ENCODE measurements at regions not wholly inside any gene's neighbourhood (a gene's known extent, or its start where the extent isn't known, plus 50 kb on each side); places are given as distances from the start of the nearest gene placed in this dataset.

DNA sequence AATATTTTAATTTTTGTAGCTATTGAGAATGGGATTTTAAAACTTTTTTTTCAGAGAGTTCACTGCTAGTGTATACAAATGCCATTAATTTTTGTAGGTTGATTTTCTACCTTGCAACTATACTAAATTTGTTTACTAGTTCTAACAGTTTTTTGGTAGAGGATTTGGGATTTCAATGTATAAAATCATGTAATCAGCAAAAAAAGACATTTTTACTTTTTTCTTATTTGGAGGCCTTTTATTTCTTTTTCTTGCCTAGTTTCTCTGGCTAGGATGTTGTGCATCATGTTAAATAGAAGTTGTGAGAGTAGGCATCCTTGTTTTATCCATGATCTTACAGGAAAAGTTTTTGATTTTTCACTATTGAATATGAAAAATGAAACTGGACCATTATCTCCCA lies 602.9 kb upstream of the KIF2B start (continued):
- TF ChIP-seq, protein P1, sequence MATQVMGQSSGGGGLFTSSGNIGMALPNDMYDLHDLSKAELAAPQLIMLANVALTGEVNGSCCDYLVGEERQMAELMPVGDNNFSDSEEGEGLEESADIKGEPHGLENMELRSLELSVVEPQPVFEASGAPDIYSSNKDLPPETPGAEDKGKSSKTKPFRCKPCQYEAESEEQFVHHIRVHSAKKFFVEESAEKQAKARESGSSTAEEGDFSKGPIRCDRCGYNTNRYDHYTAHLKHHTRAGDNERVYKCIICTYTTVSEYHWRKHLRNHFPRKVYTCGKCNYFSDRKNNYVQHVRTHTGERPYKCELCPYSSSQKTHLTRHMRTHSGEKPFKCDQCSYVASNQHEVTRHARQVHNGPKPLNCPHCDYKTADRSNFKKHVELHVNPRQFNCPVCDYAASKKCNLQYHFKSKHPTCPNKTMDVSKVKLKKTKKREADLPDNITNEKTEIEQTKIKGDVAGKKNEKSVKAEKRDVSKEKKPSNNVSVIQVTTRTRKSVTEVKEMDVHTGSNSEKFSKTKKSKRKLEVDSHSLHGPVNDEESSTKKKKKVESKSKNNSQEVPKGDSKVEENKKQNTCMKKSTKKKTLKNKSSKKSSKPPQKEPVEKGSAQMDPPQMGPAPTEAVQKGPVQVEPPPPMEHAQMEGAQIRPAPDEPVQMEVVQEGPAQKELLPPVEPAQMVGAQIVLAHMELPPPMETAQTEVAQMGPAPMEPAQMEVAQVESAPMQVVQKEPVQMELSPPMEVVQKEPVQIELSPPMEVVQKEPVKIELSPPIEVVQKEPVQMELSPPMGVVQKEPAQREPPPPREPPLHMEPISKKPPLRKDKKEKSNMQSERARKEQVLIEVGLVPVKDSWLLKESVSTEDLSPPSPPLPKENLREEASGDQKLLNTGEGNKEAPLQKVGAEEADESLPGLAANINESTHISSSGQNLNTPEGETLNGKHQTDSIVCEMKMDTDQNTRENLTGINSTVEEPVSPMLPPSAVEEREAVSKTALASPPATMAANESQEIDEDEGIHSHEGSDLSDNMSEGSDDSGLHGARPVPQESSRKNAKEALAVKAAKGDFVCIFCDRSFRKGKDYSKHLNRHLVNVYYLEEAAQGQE (IDR thresholded peaks at IDR 0.05; ENCODE audit: low read depth), result no peak
- TF ChIP-seq EZH2phosphoT487 (IDR thresholded peaks at IDR 0.05; ENCODE audit: borderline replicate concordance) (no peak), EGR1 (IDR thresholded peaks at IDR 0.05; ENCODE audit: low read depth) (no peak), YY1 (IDR thresholded peaks at IDR 0.05; ENCODE audit: extremely low read depth, insufficient replicate concordance, low read depth, low read length) (no peak), EZH2 (IDR thresholded peaks at IDR 0.05) (no peak)

DNA sequence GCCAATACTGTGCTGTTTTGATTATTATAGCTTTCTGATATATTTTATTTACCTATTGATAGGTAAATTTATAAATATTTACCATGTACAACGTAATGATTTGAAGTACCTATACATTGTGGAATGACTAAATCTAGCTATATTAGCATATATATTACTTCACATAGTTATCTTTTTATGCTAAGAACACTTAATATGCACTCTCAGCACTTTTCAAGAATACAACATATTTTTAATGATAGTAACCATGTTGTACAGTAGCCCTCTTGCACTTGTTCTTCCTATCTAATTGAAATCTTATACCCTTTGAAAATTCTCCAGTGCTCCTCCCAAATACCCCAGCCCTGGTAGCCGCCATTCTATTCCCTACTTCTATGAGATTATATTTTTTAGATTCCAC lies 604.0 kb upstream of the KIF2B start:
- Histone ChIP-seq H3K9ac (ENCODE audit: low read length) (no peak overlapping the region), H3K27me3 (ENCODE audit: insufficient read depth, low read length) (no peaks in the 10 kb centered on the region), H3K9me3 (ENCODE audit: control insufficient read depth in 1 of 2, insufficient read depth in 1 of 2, low read depth in 1 of 2, low read length in 2 of 2) (peaks cover 6 to 29% of the 10 kb centered on the region in 2 experiments; a peak in 3 of 4 replicates), H3K4me2 (ENCODE audit: low read length) (no peak overlapping the region), H4K20me1 (ENCODE audit: insufficient read depth) (no peaks in the 10 kb centered on the region), H2AFZ (ENCODE audit: low read depth, low read length, poor library complexity, severe bottlenecking) (no peak overlapping the region), H3K4me3 (replicated peaks in 1 of 2; ENCODE audit: low read depth in 1 of 2, low read length in 2 of 2) (no peak overlapping the region), H3K27ac (ENCODE audit: low read depth, low read length) (no peak overlapping the region), H3K79me2 (ENCODE audit: insufficient read depth, low read length) (no peaks in the 10 kb centered on the region), H3K4me1 (ENCODE audit: control insufficient read depth in 1 of 2, insufficient read depth in 2 of 2, low read length in 2 of 2) (no peaks in the 10 kb centered on the region), H3K9me2 (ENCODE audit: insufficient read depth) (no peaks in the 10 kb centered on the region), H3K36me3 (ENCODE audit: control insufficient read depth in 1 of 2, insufficient read depth in 2 of 2, low read length in 2 of 2) (no peaks in the 10 kb centered on the region)
- BruUV-seq (replicated peaks), result no TSS peak
- ChIA-PET CTCF (no interaction called here), RAD21 (ENCODE audit: low non-redundant PET in 1 of 2, low total read pairs in 2 of 2, uncharacterized antibody in 2 of 2, unreplicated experiment in 2 of 2) (no interaction called here), POLR2A (no interaction called here)
- TF ChIP-seq ZFX (IDR thresholded peaks at IDR 0.05) (no peak), POLR2AphosphoS5 (IDR thresholded peaks at IDR 0.05; ENCODE audit: low read depth, low read length) (no peak), YY1 (IDR thresholded peaks at IDR 0.05; ENCODE audit: extremely low read depth, insufficient replicate concordance, low read depth, low read length) (no peak), SIN3A (IDR thresholded peaks at IDR 0.05; ENCODE audit: low read depth) (no peak), TCF7L2 (IDR thresholded peaks at IDR 0.05; ENCODE audit: borderline replicate concordance, extremely low read depth, insufficient read depth, insufficient read length) (no peak), CEBPB (IDR thresholded peaks at IDR 0.05; ENCODE audit: low read depth) (no peak)
- TF ChIP-seq, protein P2, sequence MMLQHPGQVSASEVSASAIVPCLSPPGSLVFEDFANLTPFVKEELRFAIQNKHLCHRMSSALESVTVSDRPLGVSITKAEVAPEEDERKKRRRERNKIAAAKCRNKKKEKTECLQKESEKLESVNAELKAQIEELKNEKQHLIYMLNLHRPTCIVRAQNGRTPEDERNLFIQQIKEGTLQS (IDR thresholded peaks at IDR 0.05), result no peak
- TF ChIP-seq, protein P3, sequence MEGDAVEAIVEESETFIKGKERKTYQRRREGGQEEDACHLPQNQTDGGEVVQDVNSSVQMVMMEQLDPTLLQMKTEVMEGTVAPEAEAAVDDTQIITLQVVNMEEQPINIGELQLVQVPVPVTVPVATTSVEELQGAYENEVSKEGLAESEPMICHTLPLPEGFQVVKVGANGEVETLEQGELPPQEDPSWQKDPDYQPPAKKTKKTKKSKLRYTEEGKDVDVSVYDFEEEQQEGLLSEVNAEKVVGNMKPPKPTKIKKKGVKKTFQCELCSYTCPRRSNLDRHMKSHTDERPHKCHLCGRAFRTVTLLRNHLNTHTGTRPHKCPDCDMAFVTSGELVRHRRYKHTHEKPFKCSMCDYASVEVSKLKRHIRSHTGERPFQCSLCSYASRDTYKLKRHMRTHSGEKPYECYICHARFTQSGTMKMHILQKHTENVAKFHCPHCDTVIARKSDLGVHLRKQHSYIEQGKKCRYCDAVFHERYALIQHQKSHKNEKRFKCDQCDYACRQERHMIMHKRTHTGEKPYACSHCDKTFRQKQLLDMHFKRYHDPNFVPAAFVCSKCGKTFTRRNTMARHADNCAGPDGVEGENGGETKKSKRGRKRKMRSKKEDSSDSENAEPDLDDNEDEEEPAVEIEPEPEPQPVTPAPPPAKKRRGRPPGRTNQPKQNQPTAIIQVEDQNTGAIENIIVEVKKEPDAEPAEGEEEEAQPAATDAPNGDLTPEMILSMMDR (IDR thresholded peaks at IDR 0.05 in 2 of 3, conservative IDR thresholded peaks at IDR 0.05 in 1 of 3; ENCODE audit: borderline replicate concordance in 1 of 3, insufficient read depth in 1 of 3, low read depth in 2 of 3, low read length in 2 of 3), result no peak
- no peak for DNase-seq (ENCODE audit: low read depth, low spot score)
- intact Hi-C loops (cut with micrococcal nuclease), result no loop called here
- no peak for ATAC-seq

All from HCT116 (cell line).